Gastroesophageal sphincter (tissue), 4 donors: ENCODE measurements at regions not wholly inside any gene's neighbourhood (a gene's known extent, or its start where the extent isn't known, plus 50 kb on each side); places are given as distances from the start of the nearest gene placed in this dataset.

Source experiments
- ATAC-seq: fragments of 150-250 bp; one replicate; pipeline ENCODE4 v1.9.1; 2016; ENCODE audit warnings: mild to moderate bottlenecking, moderate library complexity
- H3K27ac ChIP-seq, 4 donors: fragments of 200-600 bp; sonication (generic) in 3 of 4; 1 replicate in 3 of 4; 2 replicates in 1 of 4; pipeline ENCODE4 v1.5.1; 2016 to 2019
- H3K27me3 ChIP-seq: fragments of 200-600 bp; sonication (generic); one replicate; pipeline ENCODE4 v1.5.1; 2019
- H3K36me3 ChIP-seq, 2 donors: fragments of 200-600 bp; sonication (generic); one replicate each; pipeline ENCODE4 v1.5.1; 2019; ENCODE audit warnings: control low read depth in 1 of 2
- H3K4me1 ChIP-seq, 3 donors: fragments of 200-600 bp; sonication (generic); 1 replicate in 2 of 3; 2 replicates in 1 of 3; pipeline ENCODE4 v1.5.1; 2016 to 2019; ENCODE audit warnings: control low read depth in 2 of 3
- H3K4me3 ChIP-seq, 2 donors: fragments of 200-600 bp; sonication (generic); one replicate each; pipeline ENCODE4 v1.5.1; 2019; ENCODE audit warnings: mild to moderate bottlenecking in 1 of 2, moderate library complexity in 1 of 2
- H3K9me3 ChIP-seq, 3 donors: fragments of 200-600 bp; sonication (generic); one replicate each; pipeline ENCODE4 v1.5.1; 2017 to 2019; ENCODE audit warnings: control low read depth in 2 of 3
- EP300 ChIP-seq: sonication (generic); formaldehyde crosslinking; IDR thresholded peaks from one replicate; pipeline ENCODE4 v1.6.1; 2017; ENCODE audit warnings: antibody characterized with exemption, mild to moderate bottlenecking
- POLR2A ChIP-seq, 2 donors: fragments of 450-650 bp; IDR thresholded peaks; one replicate each; pipeline ENCODE4 v1.6.1; 2017; ENCODE audit warnings: antibody characterized with exemption in 2 of 2, mild to moderate bottlenecking in 2 of 2, moderate library complexity in 1 of 2
- POLR2AphosphoS5 ChIP-seq: sonication (generic); formaldehyde crosslinking; IDR thresholded peaks from one replicate; pipeline ENCODE4 v1.6.1; 2017; ENCODE audit warnings: antibody characterized with exemption
- WGBS, 2 donors: methylation state at CpG; one replicate each; pipeline ENCODE4 v1.1.5; 2018; ENCODE audit warnings: low coverage in 1 of 2; 5-methylcytosine and 5-hydroxymethylcytosine counted together
- TF ChIP-seq, protein P1 (sequence below), 4 experiments: fragments of 200-600 bp in 2 of 4; fragments of 450-650 bp in 2 of 4; sonication (generic) in 1 of 4; IDR thresholded peaks; one replicate each; pipeline ENCODE4 v1.5.1; 2017 to 2019; ENCODE audit warnings: antibody characterized with exemption in 4 of 4, mild to moderate bottlenecking in 2 of 4, moderate library complexity in 2 of 4

DNA sequence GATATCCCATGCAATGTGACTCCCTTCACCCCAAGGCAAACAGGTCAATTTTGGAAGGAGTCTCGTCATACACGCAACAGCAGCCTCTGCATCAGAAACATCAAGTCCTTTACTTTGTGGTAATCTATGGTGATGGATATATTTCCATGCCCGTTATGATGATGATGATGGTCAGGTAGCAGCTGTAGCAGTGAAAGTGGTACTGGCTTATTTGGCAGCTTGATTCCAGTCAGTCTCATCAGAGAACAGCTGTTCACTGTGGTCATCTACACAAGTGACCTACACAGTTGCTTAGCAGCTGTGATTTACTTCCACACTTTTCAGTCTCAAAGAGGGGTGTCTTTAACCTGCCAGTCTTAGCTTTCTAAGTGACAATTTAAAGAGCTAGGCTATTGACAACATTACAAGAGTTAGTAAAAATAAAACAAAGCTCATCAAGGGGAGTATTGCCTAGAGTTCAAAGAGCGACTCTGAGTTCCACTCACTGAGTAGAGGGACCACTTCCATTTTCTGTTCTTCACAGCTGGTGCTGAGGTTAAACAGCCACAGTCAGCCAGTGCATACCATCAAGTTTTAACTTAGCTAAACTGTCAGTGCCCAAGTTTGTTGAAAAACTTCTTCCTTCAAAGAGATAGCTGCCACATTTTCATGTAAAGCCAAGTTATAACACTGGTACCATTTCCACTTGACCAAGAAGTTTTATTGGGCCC lies 587.4 kb upstream of the KCNMB2 start:
- TF ChIP-seq POLR2A (IDR thresholded peaks at IDR 0.05) (no peak), EP300 (no peak), POLR2AphosphoS5 (no peak)
- TF ChIP-seq, protein P1, sequence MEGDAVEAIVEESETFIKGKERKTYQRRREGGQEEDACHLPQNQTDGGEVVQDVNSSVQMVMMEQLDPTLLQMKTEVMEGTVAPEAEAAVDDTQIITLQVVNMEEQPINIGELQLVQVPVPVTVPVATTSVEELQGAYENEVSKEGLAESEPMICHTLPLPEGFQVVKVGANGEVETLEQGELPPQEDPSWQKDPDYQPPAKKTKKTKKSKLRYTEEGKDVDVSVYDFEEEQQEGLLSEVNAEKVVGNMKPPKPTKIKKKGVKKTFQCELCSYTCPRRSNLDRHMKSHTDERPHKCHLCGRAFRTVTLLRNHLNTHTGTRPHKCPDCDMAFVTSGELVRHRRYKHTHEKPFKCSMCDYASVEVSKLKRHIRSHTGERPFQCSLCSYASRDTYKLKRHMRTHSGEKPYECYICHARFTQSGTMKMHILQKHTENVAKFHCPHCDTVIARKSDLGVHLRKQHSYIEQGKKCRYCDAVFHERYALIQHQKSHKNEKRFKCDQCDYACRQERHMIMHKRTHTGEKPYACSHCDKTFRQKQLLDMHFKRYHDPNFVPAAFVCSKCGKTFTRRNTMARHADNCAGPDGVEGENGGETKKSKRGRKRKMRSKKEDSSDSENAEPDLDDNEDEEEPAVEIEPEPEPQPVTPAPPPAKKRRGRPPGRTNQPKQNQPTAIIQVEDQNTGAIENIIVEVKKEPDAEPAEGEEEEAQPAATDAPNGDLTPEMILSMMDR (IDR thresholded peaks at IDR 0.05): no peak
- no peak for ATAC-seq

DNA sequence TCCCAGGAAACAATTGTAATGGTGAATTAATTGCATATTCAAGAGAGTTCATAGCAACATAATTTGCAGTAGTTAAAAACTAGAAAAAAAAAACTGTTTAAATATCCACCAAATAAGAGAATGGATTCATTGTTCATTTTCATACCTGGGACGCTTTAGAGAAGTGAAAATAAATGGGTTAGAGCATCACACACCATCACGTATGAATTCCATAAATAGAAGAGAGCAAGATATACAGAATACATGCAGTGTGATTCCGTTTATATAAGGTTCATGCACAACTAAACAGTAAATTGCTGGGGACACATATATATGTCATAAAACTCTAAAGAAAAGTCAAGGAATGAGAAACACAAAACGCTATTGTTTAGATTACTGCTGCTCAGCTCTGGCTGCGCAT lies 577.0 kb upstream of the KCNMB2 start:
- TF ChIP-seq POLR2AphosphoS5: no peak
- TF ChIP-seq, protein P1 (IDR thresholded peaks at IDR 0.05): no peak
- TF ChIP-seq POLR2A (IDR thresholded peaks at IDR 0.05): no peak
- TF ChIP-seq EP300: no peak
- ATAC-seq: no peak

More for the DNA sequence above, 587.4 kb upstream of the KCNMB2 start:
- WGBS, 2 donors: 89 to 91% methylated on average over 3 to 4 of the region's 4 CpGs
- Histone ChIP-seq H3K36me3 (no peaks in the 10 kb centered on the region), H3K4me1 (no peaks in the 10 kb centered on the region), H3K27ac (no peak overlapping the region), H3K27me3 (no peaks in the 10 kb centered on the region), H3K4me3 (no peak overlapping the region), H3K9me3 (no peaks in the 10 kb centered on the region)

DNA sequence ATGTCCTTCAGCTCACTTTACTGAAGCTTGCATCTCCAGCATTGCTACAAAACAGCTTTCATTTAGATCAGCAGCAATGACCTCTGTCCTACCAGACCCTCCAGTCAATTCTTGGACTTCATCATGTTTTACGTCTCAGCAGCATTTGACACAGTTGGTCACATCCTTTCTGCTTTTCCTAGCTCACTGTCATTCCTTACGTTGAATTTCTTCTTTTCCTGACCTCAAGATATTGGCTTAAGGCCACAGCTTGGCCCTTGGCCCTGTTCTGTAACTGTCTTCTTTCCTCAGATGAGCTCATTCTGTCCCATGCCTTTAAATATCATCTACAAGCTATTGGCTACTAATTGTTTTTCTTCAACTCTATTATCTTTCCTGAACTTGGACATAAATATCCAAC lies 576.2 kb upstream of the KCNMB2 start:
- H3K4me1 ChIP-seq: peaks cover 0 to 9% (median 0%) of the 10 kb centered on the region in 3 donors
- ATAC-seq: no peak
- no peaks in the 10 kb centered on the region for H3K27me3 ChIP-seq
- no peak overlapping the region for H3K27ac ChIP-seq
- H3K36me3 ChIP-seq: no peaks in the 10 kb centered on the region
- WGBS, 2 donors: 36 to 46% methylated on average over 2 of the region's 2 CpGs
- no peak for TF ChIP-seq POLR2A (IDR thresholded peaks at IDR 0.05)
- TF ChIP-seq, protein P1 (IDR thresholded peaks at IDR 0.05): no peak
- TF ChIP-seq EP300: no peak
- no peak for TF ChIP-seq POLR2AphosphoS5
- H3K4me3 ChIP-seq: no peak overlapping the region
- H3K9me3 ChIP-seq: no peaks in the 10 kb centered on the region

More for the DNA sequence above, 577.0 kb upstream of the KCNMB2 start:
- Histone ChIP-seq H3K27ac (no peak overlapping the region), H3K9me3 (no peaks in the 10 kb centered on the region), H3K27me3 (no peaks in the 10 kb centered on the region), H3K4me1 (peaks cover 0 to 9% (median 0%) of the 10 kb centered on the region in 3 donors), H3K4me3 (no peak overlapping the region), H3K36me3 (no peaks in the 10 kb centered on the region)
- 46 to 77% methylated on average over 5 of the region's 5 CpGs for WGBS, 2 donors

DNA sequence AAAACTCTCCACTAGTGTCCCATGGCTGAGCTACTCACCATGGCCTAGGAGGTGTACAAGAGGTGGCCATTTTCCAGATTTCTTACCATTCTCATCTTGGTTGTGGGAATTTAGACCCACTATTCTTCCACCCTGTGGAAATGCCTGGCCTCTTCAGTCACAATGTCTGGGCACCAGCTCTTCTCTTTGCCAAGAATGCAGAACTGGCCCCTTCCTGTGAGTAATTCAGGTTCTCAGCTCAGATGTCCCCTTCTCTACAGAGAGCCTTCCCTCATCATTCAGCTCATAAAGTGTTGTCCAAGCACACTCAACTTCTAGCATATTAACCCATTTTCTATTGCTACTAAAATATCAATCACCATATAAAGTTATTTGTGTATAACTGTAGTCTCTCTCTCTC lies 575.5 kb upstream of the KCNMB2 start:
- H3K4me1 ChIP-seq: peaks cover 0 to 9% (median 0%) of the 10 kb centered on the region in 3 donors
- H3K4me3 ChIP-seq: no peak overlapping the region
- no peaks in the 10 kb centered on the region for H3K36me3 ChIP-seq
- no peaks in the 10 kb centered on the region for H3K27me3 ChIP-seq
- H3K9me3 ChIP-seq: no peaks in the 10 kb centered on the region
- no peak for ATAC-seq
- H3K27ac ChIP-seq: no peak overlapping the region
- TF ChIP-seq EP300 (no peak), POLR2A (IDR thresholded peaks at IDR 0.05) (no peak), POLR2AphosphoS5 (no peak)
- TF ChIP-seq, protein P1 (IDR thresholded peaks at IDR 0.05): no peak

DNA sequence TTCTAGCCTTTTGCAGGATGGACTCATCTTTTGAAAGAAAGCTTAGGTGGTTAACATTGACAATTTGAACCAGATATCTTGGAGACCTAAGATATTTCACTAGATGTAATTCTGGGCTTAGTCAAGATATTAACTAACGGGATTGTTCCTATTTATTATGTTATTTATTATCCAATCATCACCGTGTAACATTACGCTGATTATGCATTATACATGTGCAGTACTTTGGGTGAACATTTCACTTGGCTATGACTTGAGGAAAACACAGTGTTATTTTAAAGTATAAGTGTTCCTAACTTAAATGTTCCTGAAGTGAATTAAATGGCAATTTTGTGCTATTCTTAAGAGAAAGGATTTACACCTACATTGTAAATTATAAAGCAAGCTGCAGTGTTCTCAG lies 574.5 kb upstream of the KCNMB2 start:
- H3K36me3 ChIP-seq: no peaks in the 10 kb centered on the region
- peaks cover 0 to 9% (median 0%) of the 10 kb centered on the region in 3 donors for H3K4me1 ChIP-seq
- no peak overlapping the region for H3K4me3 ChIP-seq
- H3K27ac ChIP-seq: no peak overlapping the region
- H3K27me3 ChIP-seq: no peaks in the 10 kb centered on the region
- no peak for ATAC-seq
- WGBS, 2 donors: 94% methylated on average over 3 of the region's 3 CpGs
- TF ChIP-seq, protein P1 (IDR thresholded peaks at IDR 0.05): no peak
- TF ChIP-seq POLR2AphosphoS5 (no peak), EP300 (no peak), POLR2A (IDR thresholded peaks at IDR 0.05) (no peak)
- H3K9me3 ChIP-seq: no peaks in the 10 kb centered on the region
